GM12878 (cell line): ENCODE measurements at regions not wholly inside any gene's neighbourhood (a gene's known extent, or its start where the extent isn't known, plus 50 kb on each side); places are given as distances from the start of the nearest gene placed in this dataset.
"Not testable (repeated sequence)": the region's sequence is repeated elsewhere in the genome, so short reads cannot be mapped to it uniquely, and the experiment has no call there.

ENCODE experiments used
- EP300 ChIP-seq, 2 experiments: fragments of 150-350 bp in 1 of 2; IDR thresholded peaks; 2 replicates each; pipeline ENCODE4 v1.6.1; 2011 to 2012; ENCODE audit warnings: low read depth in 2 of 2, low read length in 2 of 2, borderline replicate concordance in 1 of 2, improper control_type of control experiment in 1 of 2, inconsistent platforms in 1 of 2; ENCODE audit not compliant: control insufficient read depth in 1 of 2
- MYC ChIP-seq: IDR thresholded peaks from 2 replicates; pipeline ENCODE4 v1.6.1; 2011; ENCODE audit warnings: mild to moderate bottlenecking, low read length, moderate library complexity, inconsistent platforms; ENCODE audit not compliant: insufficient read depth, insufficient replicate concordance, insufficient read length, severe bottlenecking
- POLR2AphosphoS5 ChIP-seq: IDR thresholded peaks from 2 replicates; pipeline ENCODE4 v1.6.1; 2011; ENCODE audit warnings: mild to moderate bottlenecking, low read length, inconsistent platforms
- RBBP5 ChIP-seq: fragments of 200-600 bp; sonication (generic); conservative IDR thresholded peaks from 2 replicates; pipeline ENCODE4 v1.6.1; 2016
- ZNF274 ChIP-seq: IDR thresholded peaks from one replicate; pipeline ENCODE4 v1.8.0; 2011; ENCODE audit not compliant: insufficient read length, insufficient read depth

DNA sequence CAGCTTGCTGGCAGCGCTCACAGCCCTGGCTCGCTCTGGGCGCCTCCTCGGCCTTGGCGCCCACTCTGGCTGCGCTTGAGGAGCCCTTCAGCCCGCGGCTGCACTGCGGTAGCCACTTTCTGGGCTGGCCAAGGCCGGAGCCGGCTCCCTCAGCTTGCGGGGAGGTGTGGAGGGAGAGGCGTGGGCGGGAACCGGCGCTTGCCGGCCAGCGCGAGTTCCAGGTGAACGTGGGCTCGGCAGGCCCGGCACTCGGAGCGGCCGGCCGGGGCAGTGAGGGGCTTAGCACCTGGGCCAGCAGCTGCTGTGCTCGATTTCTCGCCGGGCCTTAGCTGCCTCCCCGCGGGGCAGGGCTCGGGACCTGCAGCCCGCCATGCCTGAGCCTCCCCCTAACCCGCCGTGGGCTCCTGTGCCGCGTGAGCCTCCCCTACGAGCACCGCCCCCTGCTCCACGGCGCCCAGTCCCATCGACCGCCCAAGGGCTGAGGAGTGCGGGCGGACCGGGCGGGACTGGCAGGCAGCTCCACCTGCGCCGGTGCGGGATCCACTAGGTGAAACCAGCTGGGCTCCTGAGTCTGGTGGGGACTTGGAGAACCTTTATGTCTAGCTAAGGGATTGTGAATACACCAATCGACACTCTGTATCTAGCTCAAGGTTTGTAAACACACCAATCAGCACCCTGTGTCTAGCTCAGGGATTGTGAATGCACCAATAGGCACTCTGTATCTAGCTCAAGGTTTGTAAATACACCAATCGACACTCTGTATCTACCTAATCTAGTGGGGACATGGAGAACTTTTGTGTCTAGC lies 1090.1 kb upstream of the TMPRSS15 start:
- TF ChIP-seq ZNF274; EP300 (IDR thresholded peaks at IDR 0.05; ENCODE audit: borderline replicate concordance in 1 of 2, control insufficient read depth in 1 of 2, low read depth in 2 of 2, low read length in 2 of 2); MYC; POLR2AphosphoS5; RBBP5: not testable (repeated sequence)
